MCF 10A (cell line): ENCODE measurements at regions not wholly inside any gene's neighbourhood (a gene's known extent, or its start where the extent isn't known, plus 50 kb on each side); places are given as distances from the start of the nearest gene placed in this dataset.
A peak's percentile ranks its signal among the peaks of the same experiment; 100 is the strongest.

Source experiments
- BruUV-seq: library from RNA; stranded (reverse); fragments of 400-500 nt; replicated peaks from 2 replicates; lab custom pipeline; 2021; lab: Mats Ljungman, UMichigan
- CTCF ChIA-PET: fragments of 300-600 bp; sonication (Branson Sonifier 250); formaldehyde crosslinking; extraction: SDS; loops from one replicate; lab custom pipeline; 2021; ENCODE audit warnings: antibody characterized with exemption, inconsistent platforms; lab: Yijun Ruan, JAX
- POLR2A ChIA-PET: fragments of 300-600, 350-650 bp; sonication (Branson Sonifier 250); formaldehyde crosslinking; extraction: SDS; loops from one replicate; lab custom pipeline; 2020; ENCODE audit warnings: antibody characterized with exemption, inconsistent platforms; lab: Yijun Ruan, JAX
- DNase-seq: peaks from one replicate; pipeline ENCODE4 v3.0.0-alpha.2; 2018; ENCODE audit not compliant: unreplicated experiment
- H3K27ac Mint-ChIP-seq: one replicate; pipeline ENCODE4 v1.8.0; 2022; ENCODE audit warnings: mild to moderate bottlenecking, low read depth, mixed read lengths; ENCODE audit not compliant: unreplicated experiment
- H3K27me3 Mint-ChIP-seq: one replicate; pipeline ENCODE4 v1.8.0; 2022; ENCODE audit warnings: mixed read lengths; ENCODE audit not compliant: insufficient read depth, unreplicated experiment
- H3K36me3 Mint-ChIP-seq: one replicate; pipeline ENCODE4 v1.8.0; 2022; ENCODE audit warnings: mild to moderate bottlenecking, moderate library complexity, mixed read lengths; ENCODE audit not compliant: insufficient read depth, unreplicated experiment
- H3K4me1 Mint-ChIP-seq: one replicate; pipeline ENCODE4 v1.8.0; 2022; ENCODE audit warnings: mixed read lengths; ENCODE audit not compliant: insufficient read depth, unreplicated experiment
- H3K4me3 Mint-ChIP-seq: one replicate; pipeline ENCODE4 v1.8.0; 2022; ENCODE audit warnings: mild to moderate bottlenecking, moderate library complexity, mixed read lengths; ENCODE audit not compliant: unreplicated experiment
- H3K9me3 Mint-ChIP-seq: one replicate; pipeline ENCODE4 v1.8.0; 2022; ENCODE audit warnings: mixed read lengths; ENCODE audit not compliant: unreplicated experiment
- CTCF ChIP-seq: fragments of 200-600 bp; IDR thresholded peaks from one replicate; pipeline ENCODE4 v1.8.0; 2022; ENCODE audit warnings: antibody characterized with exemption, mild to moderate bottlenecking; ENCODE audit not compliant: unreplicated experiment
- intact Hi-C: fragments of 100-400 bp; cut with micrococcal nuclease; formaldehyde crosslinking; loops from 2 replicates; pipeline ENCODE4 v1.14.1; 2022

DNA sequence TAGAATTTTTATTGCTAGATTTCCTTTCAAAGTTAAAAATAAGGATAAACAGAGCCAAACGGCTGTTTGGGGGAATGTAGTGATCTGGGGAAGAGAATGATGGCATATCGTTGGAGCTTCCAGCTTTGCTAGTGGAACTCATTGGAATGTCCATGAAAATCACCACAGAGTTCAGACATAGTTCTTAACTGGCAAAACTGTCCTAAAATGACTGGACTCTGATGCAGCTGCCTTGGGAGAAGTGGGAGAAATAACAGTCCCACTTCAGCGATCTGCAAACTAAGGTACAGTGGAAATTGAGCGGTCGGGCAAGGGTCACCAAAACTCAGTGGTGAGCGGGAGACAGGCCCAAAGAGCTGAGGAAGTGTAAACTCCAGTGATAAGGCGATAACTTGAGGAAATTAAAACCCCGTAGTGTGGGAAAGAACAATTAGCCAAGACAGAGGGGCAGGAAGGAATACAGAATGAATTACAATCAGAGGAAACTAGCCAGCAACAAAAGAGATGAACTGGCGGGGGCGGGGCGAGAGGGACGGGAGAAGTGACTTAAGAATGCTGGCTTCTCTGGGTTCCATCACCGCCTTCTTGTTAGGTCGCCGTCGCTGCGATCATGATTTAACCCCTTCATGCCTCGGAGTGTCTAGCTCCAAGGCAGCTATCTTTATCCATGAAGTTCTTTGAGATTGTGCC, 89.8 kb upstream of the ARHGAP29 start:
- no peak for DNase-seq
- POLR2A ChIA-PET = interaction anchor here (0.6 to 5.3 kb wide), 13 partner anchors 8 to 118 kb away, joined by 3 to 62 read pairs (median 7); partner anchors contain the start of gene ARHGAP29

DNA sequence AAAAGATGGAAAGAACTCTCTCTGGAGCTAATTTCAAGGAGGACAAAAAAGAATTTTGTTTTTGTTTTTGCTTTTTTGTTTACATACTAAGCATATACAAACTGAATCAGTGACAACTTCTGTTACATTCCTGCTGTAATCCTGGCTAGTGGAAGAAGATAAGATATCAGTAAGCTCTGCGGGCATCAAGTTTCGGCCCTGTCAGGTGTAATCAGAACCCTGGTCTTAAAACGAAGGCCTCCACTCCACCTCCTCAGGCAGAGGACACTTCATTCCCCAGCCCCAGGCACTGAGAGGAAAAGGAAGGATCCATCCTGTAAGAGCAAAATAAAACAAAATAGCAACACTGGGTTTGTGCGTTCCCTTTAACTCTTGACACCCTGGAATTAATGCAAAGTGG, 88.9 kb upstream of the ARHGAP29 start:
- Mint-ChIP-seq H3K4me3 (peak overlapping the region; percentile 40), H3K4me1 (peaks cover 53% of the 10 kb centered on the region), H3K36me3 (no peaks in the 10 kb centered on the region), H3K27me3 (no peaks in the 10 kb centered on the region), H3K27ac (peak overlapping the region; percentile 86), H3K9me3 (no peaks in the 10 kb centered on the region)
- no TSS peak for BruUV-seq
- ChIA-PET CTCF (interaction anchor here (1.2 to 14.2 kb wide), 5 partner anchors 9 to 715 kb away, joined by 3 to 391 read pairs (median 15); no protein-coding TSS in a partner anchor), POLR2A (interaction anchor here (0.7 to 5.3 kb wide), 27 partner anchors 9 to 775 kb away, joined by 3 to 62 read pairs (median 5); partner anchors contain the start of genes ARHGAP29 and DNTTIP2)
- intact Hi-C loops = loop anchor here (1.0 kb wide), 1 partner anchor 79 kb away; no protein-coding TSS in a partner anchor
- no peak for DNase-seq
- TF ChIP-seq CTCF = no peak

More for the DNA sequence above, 89.8 kb upstream of the ARHGAP29 start:
- intact Hi-C loops = no loop called here
- Mint-ChIP-seq H3K4me3 (peak overlapping the region; percentile 11), H3K9me3 (no peaks in the 10 kb centered on the region), H3K36me3 (no peaks in the 10 kb centered on the region), H3K4me1 (peaks cover 53% of the 10 kb centered on the region), H3K27ac (peak overlapping the region; percentile 86), H3K27me3 (no peaks in the 10 kb centered on the region)
- TF ChIP-seq CTCF = no peak
- CTCF ChIA-PET = interaction anchor here (2.8 to 14.2 kb wide), 3 partner anchors 8 to 282 kb away, joined by 15 to 391 read pairs (median 35); no protein-coding TSS in a partner anchor
- BruUV-seq = no TSS peak

DNA sequence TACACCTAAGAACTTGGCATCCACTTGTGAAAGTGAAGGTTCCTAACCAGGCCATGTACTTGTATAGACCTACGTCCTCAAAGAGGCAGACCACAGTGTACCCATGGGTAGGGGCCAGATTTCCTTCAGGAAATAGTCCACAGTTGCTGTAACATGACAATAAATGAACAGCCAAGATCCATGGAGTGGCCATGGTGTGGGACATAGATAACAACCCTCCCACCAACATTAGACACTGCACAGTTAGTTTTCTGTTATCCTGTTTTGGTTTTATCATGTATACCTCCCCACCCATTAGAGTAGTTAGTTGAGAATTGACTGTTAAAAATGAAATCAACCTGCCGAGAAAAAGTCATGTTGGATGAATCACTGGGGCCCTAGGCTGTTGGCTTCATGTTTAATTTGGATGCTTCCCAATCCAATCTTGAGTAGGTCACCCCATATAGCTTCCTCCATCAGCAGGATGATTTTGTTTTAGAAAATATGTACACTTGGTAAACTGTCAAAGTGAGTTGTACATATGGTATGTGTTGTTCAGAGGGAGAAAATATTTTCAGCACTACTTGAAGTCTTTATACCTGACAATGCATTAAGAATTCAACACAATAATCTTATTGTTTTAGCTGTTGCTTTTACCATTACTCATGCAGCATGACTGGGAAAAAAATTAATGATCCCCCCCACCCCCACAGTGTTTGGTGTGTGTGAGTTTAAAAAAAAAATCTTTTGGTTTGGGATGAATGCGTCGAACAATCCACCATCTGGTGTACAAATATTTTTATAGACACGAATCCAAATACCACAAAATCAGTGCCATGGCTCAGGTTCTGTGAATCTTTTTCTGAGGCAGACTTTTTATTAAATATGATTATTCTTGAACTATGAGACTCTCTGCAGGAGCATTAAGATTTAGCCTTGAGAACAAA, 88.3 kb upstream of the ARHGAP29 start:
- peaks cover 53% of the 10 kb centered on the region for H3K4me1 Mint-ChIP-seq
- H3K36me3 Mint-ChIP-seq = no peaks in the 10 kb centered on the region
- TF ChIP-seq CTCF = no peak
- H3K9me3 Mint-ChIP-seq = no peaks in the 10 kb centered on the region
- peak; percentile 96 for DNase-seq
- ChIA-PET CTCF (interaction anchor here (1.2 to 14.2 kb wide), 5 partner anchors 9 to 716 kb away, joined by 3 to 391 read pairs (median 15); no protein-coding TSS in a partner anchor), POLR2A (interaction anchor here (0.6 to 5.3 kb wide), 29 partner anchors 8 to 447 kb away, joined by 3 to 62 read pairs (median 5); partner anchors contain the start of genes ARHGAP29 and DNTTIP2)
- H3K27ac Mint-ChIP-seq = peak overlapping the region; percentile 86
- intact Hi-C loops = loop anchor here (1.0 kb wide), 3 partner anchors 66 to 88 kb away; partner anchors contain the start of gene ARHGAP29
- H3K4me3 Mint-ChIP-seq = peak overlapping the region; percentile 40
- BruUV-seq = no TSS peak
- H3K27me3 Mint-ChIP-seq = no peaks in the 10 kb centered on the region
